H1 (cell line): ENCODE measurements at regions not wholly inside any gene's neighbourhood (a gene's known extent, or its start where the extent isn't known, plus 50 kb on each side); places are given as distances from the start of the nearest gene placed in this dataset.

Experiments
- CTCF ChIA-PET: fragments of 300-600 bp; sonication (Branson Sonifier 250); formaldehyde crosslinking; loops from one replicate; lab custom pipeline; 2021; ENCODE audit not compliant: partially characterized antibody; lab: Charles Lee
- POLR2A ChIA-PET: fragments of 300-600 bp; sonication (Branson Sonifier 250); formaldehyde crosslinking; loops from one replicate; lab custom pipeline; 2021; ENCODE audit warnings: inconsistent platforms; ENCODE audit not compliant: partially characterized antibody; lab: Charles Lee
- DNase-seq, 2 experiments: peaks; one replicate each; pipeline versions ENCODE4 v3.0.0 to v3.0.0-alpha.2; 2010 to 2022; ENCODE audit warnings: low spot score in 2 of 2, low read depth in 1 of 2, mixed read lengths in 1 of 2
- FAIRE-seq: peaks from 2 replicates; lab custom pipeline; 2011; peaks lifted over from hg19 to GRCh38; lab: Jason Lieb, UNC
- H2AFZ ChIP-seq: 2 replicates; pipeline ENCODE4 v1.8.1; 2012; ENCODE audit warnings: low read length, inconsistent platforms
- H2AK5ac ChIP-seq: 2 replicates; pipeline ENCODE4 v1.6.1; 2013; ENCODE audit warnings: low read depth, low read length
- H2BK120ac ChIP-seq: replicated peaks from 2 replicates; pipeline ENCODE3; 2013; ENCODE audit warnings: low read depth, low read length, inconsistent platforms
- H2BK12ac ChIP-seq: 2 replicates; pipeline ENCODE4 v1.6.1; 2013; ENCODE audit warnings: low read depth, low read length
- H2BK15ac ChIP-seq: 2 replicates; pipeline ENCODE4 v1.6.1; 2013; ENCODE audit warnings: low read length
- H2BK20ac ChIP-seq: 2 replicates; pipeline ENCODE4 v1.6.1; 2013; ENCODE audit warnings: low read length
- H2BK5ac ChIP-seq: 2 replicates; pipeline ENCODE4 v1.6.1; 2013; ENCODE audit warnings: low read depth, low read length
- H3K14ac ChIP-seq: 2 replicates; pipeline ENCODE4 v1.6.1; 2013; ENCODE audit warnings: inconsistent platforms; ENCODE audit not compliant: insufficient read length
- H3K18ac ChIP-seq: 2 replicates; pipeline ENCODE4 v1.6.1; 2013; ENCODE audit warnings: low read length; ENCODE audit errors: extremely low read depth
- H3K23ac ChIP-seq: 2 replicates; pipeline ENCODE4 v1.6.1; 2013; ENCODE audit warnings: inconsistent platforms; ENCODE audit not compliant: insufficient read length
- H3K23me2 ChIP-seq: 2 replicates; pipeline ENCODE4 v1.6.1; 2013; ENCODE audit warnings: low read depth, low read length
- H3K27ac ChIP-seq: 2 replicates; pipeline ENCODE4 v1.6.1; 2011; ENCODE audit warnings: low read depth, low read length, inconsistent platforms
- H3K27me3 ChIP-seq, 4 experiments: replicated peaks in 1 of 4; 1 replicate in 1 of 4; 2 replicates in 3 of 4; pipeline versions ENCODE4 v1.6.1 to v1.8.1; 2011 to 2013; ENCODE audit warnings: low read length in 3 of 4, mild to moderate bottlenecking in 3 of 4, inconsistent platforms in 2 of 4, mixed read lengths in 2 of 4, moderate library complexity in 1 of 4; ENCODE audit not compliant: control insufficient read depth in 3 of 4, insufficient read depth in 3 of 4; ENCODE audit errors: extremely low read depth in 1 of 4
- H3K36me3 ChIP-seq, 4 experiments: 2 replicates each; pipeline versions ENCODE4 v1.6.1 to v1.8.1; 2011 to 2013; ENCODE audit warnings: mild to moderate bottlenecking in 4 of 4, low read length in 3 of 4, moderate library complexity in 2 of 4, control low read depth in 1 of 4, inconsistent platforms in 1 of 4; ENCODE audit not compliant: insufficient read depth in 4 of 4, control insufficient read depth in 2 of 4
- H3K4ac ChIP-seq: replicated peaks from 2 replicates; pipeline ENCODE3; 2013; ENCODE audit warnings: low read length, low read depth, mixed read lengths, inconsistent platforms; ENCODE audit not compliant: insufficient read length
- H3K4me1 ChIP-seq, 4 experiments: replicated peaks in 1 of 4; 1 replicate in 1 of 4; 2 replicates in 3 of 4; pipeline versions ENCODE4 v1.6.1 to v1.8.1; 2011 to 2013; ENCODE audit warnings: low read length in 3 of 4, inconsistent platforms in 2 of 4, mixed read lengths in 1 of 4; ENCODE audit not compliant: insufficient read depth in 4 of 4, control insufficient read depth in 3 of 4
- H3K4me2 ChIP-seq, 2 experiments: 2 replicates each; pipeline versions ENCODE4 v1.6.1 to v1.8.1; 2011 to 2013; ENCODE audit warnings: low read depth in 2 of 2, low read length in 2 of 2, control low read depth in 1 of 2, inconsistent platforms in 1 of 2, mild to moderate bottlenecking in 1 of 2; ENCODE audit not compliant: insufficient read depth in 1 of 2
- H3K4me3 ChIP-seq, 4 experiments: fragments of 200-600, 300-600 bp in 1 of 4; sonication (generic), shearing (Covaris generic), sonication (Bioruptor Twin) in 1 of 4; 2 replicates each; pipeline versions ENCODE4 v1.5.1 to v1.8.1; 2011 to 2016; ENCODE audit warnings: low read length in 4 of 4, low read depth in 3 of 4, control low read depth in 2 of 4, inconsistent platforms in 2 of 4, mild to moderate bottlenecking in 2 of 4, mixed read lengths in 1 of 4, moderate library complexity in 1 of 4; ENCODE audit not compliant: insufficient read depth in 2 of 4; ENCODE audit errors: extremely low read depth in 1 of 4
- H3K56ac ChIP-seq: replicated peaks from 2 replicates; pipeline ENCODE3; 2013; ENCODE audit warnings: low read depth, mild to moderate bottlenecking, mixed read lengths, low read length, inconsistent platforms; ENCODE audit not compliant: insufficient read length
- H3K79me1 ChIP-seq: 2 replicates; pipeline ENCODE4 v1.6.1; 2013; ENCODE audit warnings: low read depth, low read length, control low read depth
- H3K79me2 ChIP-seq, 2 experiments: 2 replicates each; pipeline versions ENCODE4 v1.6.1 to v1.8.1; 2012 to 2013; ENCODE audit warnings: low read length in 2 of 2, mild to moderate bottlenecking in 2 of 2, inconsistent platforms in 1 of 2; ENCODE audit not compliant: insufficient read depth in 2 of 2, control insufficient read depth in 1 of 2
- H3K9ac ChIP-seq, 4 experiments: replicated peaks in 1 of 4; 1 replicate in 1 of 4; 2 replicates in 3 of 4; pipeline versions ENCODE4 v1.6.1 to v1.8.1; 2011 to 2013; ENCODE audit warnings: low read depth in 3 of 4, low read length in 3 of 4, control low read depth in 2 of 4, mild to moderate bottlenecking in 2 of 4, moderate library complexity in 2 of 4, inconsistent platforms in 1 of 4; ENCODE audit errors: extremely low read depth in 1 of 4
- H3K9me3 ChIP-seq, 2 experiments: 2 replicates each; pipeline versions ENCODE4 v1.6.1 to v1.8.1; 2012 to 2013; ENCODE audit warnings: mild to moderate bottlenecking in 2 of 2, moderate library complexity in 2 of 2, control low read depth in 1 of 2, inconsistent platforms in 1 of 2, low read depth in 1 of 2, low read length in 1 of 2, mixed read lengths in 1 of 2; ENCODE audit not compliant: insufficient read depth in 2 of 2
- H4K20me1 ChIP-seq, 2 experiments: replicated peaks in 1 of 2; 2 replicates each; pipeline versions ENCODE3 to v1.8.1; 2011 to 2013; ENCODE audit warnings: inconsistent platforms in 2 of 2, low read length in 2 of 2, mild to moderate bottlenecking in 1 of 2; ENCODE audit not compliant: insufficient read depth in 2 of 2, control insufficient read depth in 1 of 2
- H4K5ac ChIP-seq: 2 replicates; pipeline ENCODE4 v1.6.1; 2013; ENCODE audit warnings: low read length, low read depth, mixed read lengths, inconsistent platforms; ENCODE audit not compliant: insufficient read length
- H4K8ac ChIP-seq: 2 replicates; pipeline ENCODE4 v1.8.0; 2013; ENCODE audit warnings: mild to moderate bottlenecking, moderate library complexity, low read length, inconsistent platforms; ENCODE audit not compliant: insufficient read depth; ENCODE audit errors: extremely low read depth
- H4K91ac ChIP-seq: replicated peaks from 2 replicates; pipeline ENCODE3; 2013; ENCODE audit warnings: low read length, mixed read lengths, inconsistent platforms; ENCODE audit not compliant: insufficient read length
- CEBPB ChIP-seq: IDR thresholded peaks from 2 replicates; pipeline ENCODE4 v1.6.1; 2012; ENCODE audit warnings: low read depth, low read length
- HDAC2 ChIP-seq, 2 experiments: fragments of 300-600 bp in 1 of 2; sonication (generic) in 1 of 2; IDR thresholded peaks; 2 replicates each; pipeline ENCODE4 v1.6.1; 2011 to 2012; ENCODE audit warnings: low read depth in 2 of 2, low read length in 2 of 2, mild to moderate bottlenecking in 2 of 2, moderate library complexity in 2 of 2, borderline replicate concordance in 1 of 2, inconsistent platforms in 1 of 2
- WGBS, 2 experiments: shearing (Covaris generic) in 1 of 2; methylation state at CpG; one replicate each; pipeline versions ENCODE4 v1.1.6 to v1.1.7; 2013 to 2015; ENCODE audit warnings: low lambda C conversion rate in 2 of 2, mixed read lengths in 2 of 2, inconsistent platforms in 1 of 2, low coverage in 1 of 2, missing lambda C conversion rate in 1 of 2; ENCODE audit not compliant: insufficient replicate concordance in 2 of 2, insufficient coverage in 1 of 2, insufficient read length in 1 of 2; ENCODE audit errors: extremely low coverage in 1 of 2, missing lambda C conversion rate in 1 of 2; 5-methylcytosine and 5-hydroxymethylcytosine counted together
- TF ChIP-seq, protein P1 (sequence below), 3 experiments: IDR thresholded peaks; 1 replicate in 2 of 3; 2 replicates in 1 of 3; pipeline versions ENCODE4 v1.5.1 to v1.6.1; 2011; ENCODE audit warnings: low read length in 3 of 3, mild to moderate bottlenecking in 3 of 3, inconsistent platforms in 2 of 3, low read depth in 1 of 3, moderate library complexity in 1 of 3; ENCODE audit not compliant: insufficient read depth in 1 of 3; ENCODE audit errors: control extremely low read depth in 1 of 3

DNA sequence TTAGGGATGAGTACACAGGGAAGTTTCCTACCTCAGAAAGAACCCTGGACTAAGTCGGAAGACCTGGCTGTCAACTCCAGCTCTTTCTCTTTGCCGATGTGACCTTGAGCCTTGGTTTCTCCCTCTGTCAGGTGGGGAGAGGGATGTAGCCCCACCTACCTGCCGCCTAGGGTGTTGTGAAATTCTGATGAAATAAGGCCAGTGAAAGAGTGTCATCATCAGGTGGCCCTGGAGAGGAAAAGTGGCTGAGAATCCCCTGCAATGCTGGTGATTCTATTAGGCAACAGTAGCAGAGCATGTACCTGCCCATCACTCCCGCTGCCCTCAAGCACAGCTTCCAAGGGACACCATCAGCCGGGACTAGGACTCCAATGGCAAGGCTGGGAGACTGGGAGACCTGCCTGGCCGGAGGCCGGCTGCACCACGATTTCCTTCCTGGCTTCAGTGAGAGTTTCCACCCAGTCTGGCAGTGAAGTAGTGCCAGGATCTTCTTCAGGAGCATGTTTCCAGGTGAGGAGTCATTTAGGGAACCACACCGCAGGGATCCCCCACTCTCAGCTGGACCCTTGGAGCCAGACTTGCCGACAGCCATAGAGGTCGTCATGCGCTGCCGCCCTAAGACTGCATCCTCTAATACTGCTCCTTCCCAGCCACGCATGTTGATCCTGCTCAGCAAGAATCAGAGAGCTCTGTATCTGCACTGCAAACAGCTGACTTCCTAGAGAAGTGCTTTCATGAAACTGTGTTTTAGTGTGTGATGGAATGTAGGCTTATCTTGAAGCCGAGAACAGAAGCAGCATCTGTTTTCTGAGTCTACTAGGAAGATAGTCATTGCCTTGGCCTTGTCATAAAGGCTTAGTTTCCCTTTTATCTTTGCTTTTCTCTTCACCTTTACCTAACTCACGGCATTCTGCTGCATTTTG lies 88.0 kb upstream of the F3 start:
- H3K4me3 ChIP-seq = no peak overlapping the region
- H3K23ac ChIP-seq = no peak overlapping the region
- no peak overlapping the region for H2BK15ac ChIP-seq
- no peak overlapping the region for H4K8ac ChIP-seq
- no peak overlapping the region for H4K91ac ChIP-seq
- H3K9me3 ChIP-seq = no peaks in the 10 kb centered on the region
- TF ChIP-seq CEBPB (peak; percentile 41; the same call in 1 of the 2 replicates), HDAC2 (IDR thresholded peaks at IDR 0.05; ENCODE audit: borderline replicate concordance in 1 of 2, low read depth in 2 of 2, low read length in 2 of 2) (no peak)
- TF ChIP-seq, protein P1, sequence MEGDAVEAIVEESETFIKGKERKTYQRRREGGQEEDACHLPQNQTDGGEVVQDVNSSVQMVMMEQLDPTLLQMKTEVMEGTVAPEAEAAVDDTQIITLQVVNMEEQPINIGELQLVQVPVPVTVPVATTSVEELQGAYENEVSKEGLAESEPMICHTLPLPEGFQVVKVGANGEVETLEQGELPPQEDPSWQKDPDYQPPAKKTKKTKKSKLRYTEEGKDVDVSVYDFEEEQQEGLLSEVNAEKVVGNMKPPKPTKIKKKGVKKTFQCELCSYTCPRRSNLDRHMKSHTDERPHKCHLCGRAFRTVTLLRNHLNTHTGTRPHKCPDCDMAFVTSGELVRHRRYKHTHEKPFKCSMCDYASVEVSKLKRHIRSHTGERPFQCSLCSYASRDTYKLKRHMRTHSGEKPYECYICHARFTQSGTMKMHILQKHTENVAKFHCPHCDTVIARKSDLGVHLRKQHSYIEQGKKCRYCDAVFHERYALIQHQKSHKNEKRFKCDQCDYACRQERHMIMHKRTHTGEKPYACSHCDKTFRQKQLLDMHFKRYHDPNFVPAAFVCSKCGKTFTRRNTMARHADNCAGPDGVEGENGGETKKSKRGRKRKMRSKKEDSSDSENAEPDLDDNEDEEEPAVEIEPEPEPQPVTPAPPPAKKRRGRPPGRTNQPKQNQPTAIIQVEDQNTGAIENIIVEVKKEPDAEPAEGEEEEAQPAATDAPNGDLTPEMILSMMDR (IDR thresholded peaks at IDR 0.05; ENCODE audit: control extremely low read depth in 1 of 3, insufficient read depth in 1 of 3, low read depth in 1 of 3, low read length in 3 of 3) = peak in 1 of 3 experiments; percentile 2; a peak in 1 of 4 replicates
- H3K56ac ChIP-seq = no peak overlapping the region
- no peak overlapping the region for H3K27ac ChIP-seq
- DNase-seq (no peak), FAIRE-seq (no peak)
- 0 out of 2 replicates have a peak overlapping the region, but pooled peaks have one; percentile 39 for H3K18ac ChIP-seq
- H2BK5ac ChIP-seq = no peak overlapping the region
- no peak overlapping the region for H4K5ac ChIP-seq
- CTCF ChIA-PET = interaction anchor here (0.9 to 2.0 kb wide), 8 partner anchors 21 to 254 kb away, joined by 3 to 8 read pairs (median 3); no protein-coding TSS in a partner anchor
- no peak overlapping the region for H2BK20ac ChIP-seq
- 90% methylated on average over 16 of the region's 16 CpGs; no CpG with 5 or more reads in 1 of the 2 experiments for WGBS, 2 experiments
- POLR2A ChIA-PET = no interaction called here
- no peaks in the 10 kb centered on the region for H3K23me2 ChIP-seq
- no peak overlapping the region for H2AFZ ChIP-seq
- no peak overlapping the region for H3K9ac ChIP-seq
- no peak overlapping the region for H3K14ac ChIP-seq
- H2BK12ac ChIP-seq = peak overlapping the region; percentile 12; the same call in 1 of the 2 replicates
- no peak overlapping the region; the same call in 1 of the 2 replicates for H2AK5ac ChIP-seq
- peaks cover 3 to 9% (median 7%) of the 10 kb centered on the region in 4 experiments; a peak in 6 of 7 replicates for H3K4me1 ChIP-seq
- H3K27me3 ChIP-seq = peaks cover 0 to 3% (median 0%) of the 10 kb centered on the region in 4 experiments; a peak in 2 of 7 replicates
- no peaks in the 10 kb centered on the region for H3K79me1 ChIP-seq
- no peak overlapping the region for H2BK120ac ChIP-seq
- no peak overlapping the region for H3K4me2 ChIP-seq
- no peaks in the 10 kb centered on the region for H4K20me1 ChIP-seq
- no peaks in the 10 kb centered on the region for H3K36me3 ChIP-seq
- no peak overlapping the region for H3K4ac ChIP-seq
- no peaks in the 10 kb centered on the region for H3K79me2 ChIP-seq
